ENCODE measurements at regions not wholly inside any gene's neighbourhood (a gene's known extent, or its start where the extent isn't known, plus 50 kb on each side); places are given as distances from the start of the nearest gene placed in this dataset.

DNA sequence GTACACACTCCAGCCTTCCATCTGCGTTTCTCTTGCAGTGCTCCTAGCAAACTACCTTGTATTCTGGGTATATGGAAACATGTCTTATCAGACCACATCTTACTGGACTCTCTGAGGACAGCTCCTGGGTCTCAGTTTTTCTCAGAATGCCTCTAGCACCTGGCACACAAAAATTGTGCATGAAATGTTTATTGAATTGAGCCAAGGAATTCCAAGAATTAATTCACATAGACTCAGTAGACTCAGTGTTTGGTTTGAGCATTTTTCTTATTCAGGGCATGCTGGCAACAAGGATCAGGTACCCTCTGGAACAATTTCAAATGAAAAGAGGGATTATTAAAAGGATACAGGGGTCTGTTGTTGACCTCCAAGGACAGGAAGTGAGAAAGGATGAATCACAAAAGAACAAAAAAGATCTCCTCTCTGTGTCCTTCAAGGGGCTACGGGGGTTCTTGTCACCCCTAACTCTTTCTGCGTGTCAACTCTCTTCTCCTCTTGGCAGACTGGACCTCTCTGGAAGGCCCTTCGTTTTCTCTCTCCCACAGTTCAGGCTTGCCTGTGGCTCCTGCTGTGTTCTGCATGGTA is 270.0 kb upstream of the HES1 start:
- intact Hi-C loops (cut with DNase I; ENCODE audit: low total_unique reads) = no loop called here
- WGBS, 2 donors = 68 to 80% methylated on average over 4 of the region's 4 CpGs
- TF ChIP-seq, protein P1, sequence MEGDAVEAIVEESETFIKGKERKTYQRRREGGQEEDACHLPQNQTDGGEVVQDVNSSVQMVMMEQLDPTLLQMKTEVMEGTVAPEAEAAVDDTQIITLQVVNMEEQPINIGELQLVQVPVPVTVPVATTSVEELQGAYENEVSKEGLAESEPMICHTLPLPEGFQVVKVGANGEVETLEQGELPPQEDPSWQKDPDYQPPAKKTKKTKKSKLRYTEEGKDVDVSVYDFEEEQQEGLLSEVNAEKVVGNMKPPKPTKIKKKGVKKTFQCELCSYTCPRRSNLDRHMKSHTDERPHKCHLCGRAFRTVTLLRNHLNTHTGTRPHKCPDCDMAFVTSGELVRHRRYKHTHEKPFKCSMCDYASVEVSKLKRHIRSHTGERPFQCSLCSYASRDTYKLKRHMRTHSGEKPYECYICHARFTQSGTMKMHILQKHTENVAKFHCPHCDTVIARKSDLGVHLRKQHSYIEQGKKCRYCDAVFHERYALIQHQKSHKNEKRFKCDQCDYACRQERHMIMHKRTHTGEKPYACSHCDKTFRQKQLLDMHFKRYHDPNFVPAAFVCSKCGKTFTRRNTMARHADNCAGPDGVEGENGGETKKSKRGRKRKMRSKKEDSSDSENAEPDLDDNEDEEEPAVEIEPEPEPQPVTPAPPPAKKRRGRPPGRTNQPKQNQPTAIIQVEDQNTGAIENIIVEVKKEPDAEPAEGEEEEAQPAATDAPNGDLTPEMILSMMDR (IDR thresholded peaks at IDR 0.05) = no peak
- no peak for TF ChIP-seq POLR2A (IDR thresholded peaks at IDR 0.05)
- H3K4me3 ChIP-seq (ENCODE audit: low read depth, poor library complexity, severe bottlenecking) = no peak overlapping the region
- DNase-seq (ENCODE audit: low spot score in 2 of 2) = no peak

DNA sequence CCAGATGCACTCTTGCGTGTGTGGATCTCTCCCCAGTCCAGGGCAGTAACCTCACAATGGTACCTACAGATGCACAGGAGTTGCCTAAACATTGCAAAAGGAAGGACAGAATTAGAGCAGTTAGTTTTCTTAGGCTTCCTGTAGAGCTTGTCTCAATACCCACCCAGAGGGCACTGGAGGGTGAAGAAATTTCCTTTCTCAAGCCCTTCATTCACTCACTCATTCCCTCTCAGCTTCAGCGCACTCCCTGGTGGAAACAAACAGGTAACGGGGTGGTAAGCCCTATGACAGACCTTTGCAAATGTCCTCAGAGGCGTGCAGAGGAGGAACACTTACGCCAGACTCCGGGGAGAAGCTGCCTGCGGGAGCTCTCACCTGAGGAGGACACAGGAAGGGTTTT is 267.4 kb upstream of the HES1 start:
- no peak for TF ChIP-seq POLR2A (IDR thresholded peaks at IDR 0.05)
- TF ChIP-seq, protein P1 (IDR thresholded peaks at IDR 0.05) = no peak
- no peak overlapping the region for H3K4me3 ChIP-seq (ENCODE audit: low read depth, poor library complexity, severe bottlenecking)
- DNase-seq (ENCODE audit: low spot score in 2 of 2) = no peak
- intact Hi-C loops (cut with DNase I; ENCODE audit: low total_unique reads) = no loop called here
- WGBS, 2 donors = 96 to 98% methylated on average over 7 of the region's 7 CpGs

DNA sequence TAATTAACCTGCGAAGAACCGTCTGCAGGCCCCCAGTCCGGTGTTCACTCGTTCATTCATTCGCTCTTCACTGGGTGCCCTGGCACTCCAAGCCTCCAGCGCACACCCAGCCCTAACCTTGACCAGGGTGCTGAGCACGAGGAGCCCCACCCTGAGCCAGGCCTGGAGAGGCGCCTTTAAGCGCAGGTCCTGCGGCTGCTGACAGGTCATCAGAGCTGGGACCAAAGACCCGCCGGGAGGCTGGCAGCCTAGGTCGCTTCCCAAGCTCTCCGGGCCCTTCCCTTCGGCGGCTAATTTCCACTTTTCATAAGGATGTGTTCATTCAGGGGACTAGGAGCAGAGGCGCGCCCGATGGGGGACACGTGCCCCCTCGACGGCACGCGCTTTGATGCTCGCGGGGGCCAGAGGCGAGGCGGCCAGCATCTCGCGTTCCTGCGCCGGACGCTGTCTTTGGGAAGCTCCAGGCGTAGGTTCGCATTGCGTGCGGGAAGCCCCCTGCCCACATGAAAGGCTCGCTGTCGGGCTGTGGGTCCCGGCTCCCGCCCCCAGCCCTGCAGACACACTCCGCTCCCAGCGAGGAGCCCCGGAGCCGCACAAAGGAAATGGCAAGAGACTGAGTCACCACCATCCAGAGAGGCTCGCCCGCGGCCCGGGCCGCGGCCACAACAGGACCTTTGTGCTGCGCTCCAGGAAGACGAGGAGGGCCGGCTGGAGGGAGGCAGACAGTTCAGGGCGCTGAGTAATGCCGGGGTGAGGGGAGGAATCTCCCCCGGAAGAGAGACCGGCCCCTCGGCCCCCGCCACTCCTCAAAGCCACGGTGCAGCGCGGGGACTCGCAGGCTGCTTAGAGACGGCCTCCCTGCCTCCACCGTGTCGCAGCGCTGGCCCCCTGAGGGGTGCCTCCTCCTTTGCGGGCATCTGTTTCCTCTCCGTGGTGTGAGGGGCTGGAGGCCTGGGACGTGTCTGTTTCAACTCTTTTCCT is 266.4 kb upstream of the HES1 start:
- TF ChIP-seq, protein P1 (IDR thresholded peaks at IDR 0.05) = no peak
- TF ChIP-seq POLR2A (IDR thresholded peaks at IDR 0.05) = no peak
- H3K4me3 ChIP-seq (ENCODE audit: low read depth, poor library complexity, severe bottlenecking) = no peak overlapping the region
- no peak for DNase-seq (ENCODE audit: low spot score in 2 of 2)
- intact Hi-C loops (cut with DNase I; ENCODE audit: low total_unique reads) = no loop called here
- WGBS, 2 donors = 68 to 78% methylated on average over 61 to 70 of the region's 71 CpGs

DNA sequence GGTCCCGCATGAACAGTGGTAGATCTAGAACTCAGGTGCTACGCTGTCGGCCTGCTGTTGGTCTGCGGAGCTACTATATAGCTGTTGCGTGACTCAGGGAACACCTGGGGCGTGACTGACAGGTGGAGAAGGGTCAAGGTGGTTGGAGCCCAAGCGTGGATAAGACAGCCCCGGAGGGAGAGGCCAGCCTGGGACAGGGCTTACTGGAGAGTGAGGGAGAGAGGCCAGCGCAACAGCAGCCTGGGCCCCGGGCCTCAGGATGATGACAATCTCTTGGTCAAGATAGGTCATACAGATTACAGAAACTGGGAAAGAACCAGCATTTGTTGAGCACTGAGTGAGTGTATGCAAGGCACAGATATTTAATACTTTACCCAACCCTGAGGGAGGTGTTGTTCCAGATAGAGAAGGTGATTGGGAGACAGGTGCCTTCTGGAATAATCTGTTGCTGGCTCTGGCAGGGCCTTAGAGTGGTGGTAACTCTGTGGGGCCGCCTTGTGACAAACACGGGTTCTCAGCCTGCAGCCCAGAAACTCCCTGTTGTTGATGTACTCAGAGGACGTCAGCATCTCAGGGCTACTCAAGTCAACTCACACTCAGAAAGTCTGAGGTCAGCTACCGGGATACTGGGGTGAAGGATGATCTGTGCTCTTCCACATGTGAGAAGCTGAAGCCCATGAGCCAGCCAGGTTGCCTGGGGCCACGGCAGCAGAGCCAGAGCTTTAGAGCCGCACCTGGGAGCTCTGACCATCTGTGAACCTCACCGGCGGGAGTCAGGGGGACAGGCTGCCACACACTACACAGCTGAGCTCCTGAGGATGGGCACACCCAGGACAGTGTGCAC is 265.4 kb upstream of the HES1 start:
- 73 to 76% methylated on average over 14 to 15 of the region's 18 CpGs for WGBS, 2 donors
- TF ChIP-seq POLR2A (IDR thresholded peaks at IDR 0.05) = no peak
- TF ChIP-seq, protein P1 (IDR thresholded peaks at IDR 0.05) = no peak
- DNase-seq (ENCODE audit: low spot score in 2 of 2) = peak in 1 of 2 donors; percentile 80
- intact Hi-C loops (cut with DNase I; ENCODE audit: low total_unique reads) = no loop called here
- no peak overlapping the region for H3K4me3 ChIP-seq (ENCODE audit: low read depth, poor library complexity, severe bottlenecking)

DNA sequence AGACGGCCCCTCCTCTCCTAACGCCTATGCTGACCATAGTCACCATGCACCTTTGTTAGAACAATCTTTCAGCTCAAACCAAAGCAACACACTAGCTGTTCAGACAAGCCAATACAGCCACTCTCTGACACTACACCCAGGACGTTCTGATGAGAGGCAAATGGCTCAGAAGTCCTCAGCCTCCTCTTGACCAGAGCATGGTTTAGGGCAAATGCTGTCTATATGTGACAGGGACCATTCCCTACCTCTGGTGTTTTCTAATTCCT is 264.8 kb upstream of the HES1 start:
- DNase-seq (ENCODE audit: low spot score in 2 of 2) = no peak
- intact Hi-C loops (cut with DNase I; ENCODE audit: low total_unique reads) = no loop called here
- TF ChIP-seq, protein P1 (IDR thresholded peaks at IDR 0.05) = no peak
- no peak overlapping the region for H3K4me3 ChIP-seq (ENCODE audit: low read depth, poor library complexity, severe bottlenecking)
- WGBS, 2 donors = 38 to 61% methylated on average over 3 of the region's 3 CpGs

Data from lower leg skin (tissue), 4 donors.